ENCODE measurements at regions not wholly inside any gene's neighbourhood (a gene's known extent, or its start where the extent isn't known, plus 50 kb on each side); places are given as distances from the start of the nearest gene placed in this dataset.

DNA sequence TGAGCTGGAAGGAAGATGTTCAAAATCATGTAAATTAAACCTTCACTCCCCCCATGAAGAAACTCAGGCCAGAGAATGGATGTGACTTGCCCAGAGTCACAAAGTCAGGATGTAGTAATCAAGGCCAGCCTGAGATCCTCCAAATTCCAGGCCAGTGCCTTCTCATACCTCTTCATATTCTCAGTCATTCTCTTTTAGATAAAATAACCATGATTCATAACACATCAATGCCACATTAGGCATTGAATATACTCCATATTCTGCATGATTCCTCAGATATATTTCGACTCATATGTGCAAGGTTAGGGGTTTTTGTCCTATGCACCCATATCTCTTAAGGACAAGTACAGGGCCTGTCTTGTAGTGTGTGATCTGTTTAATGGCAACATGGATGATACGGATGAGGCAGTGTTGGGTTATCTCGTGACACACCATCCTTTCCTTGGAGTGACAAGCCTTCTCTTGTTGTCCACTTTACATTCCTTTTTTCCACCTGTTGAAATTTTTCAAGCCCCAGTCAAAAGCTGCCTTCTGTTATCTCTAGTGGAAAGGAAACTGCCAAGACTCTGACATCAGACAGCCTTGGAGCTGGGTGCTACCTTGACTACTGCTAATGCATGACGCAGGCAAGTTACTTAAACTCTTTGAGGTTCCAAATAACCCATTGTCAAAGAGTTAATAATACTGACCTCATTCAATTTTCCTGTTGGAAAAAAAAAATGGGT lies 227.5 kb upstream of the NR4A3 start:
- H3K36me3 ChIP-seq (ENCODE audit: insufficient read depth, low read length), result no peaks in the 10 kb centered on the region
- H3K4me3 ChIP-seq (ENCODE audit: low read depth, low read length, poor library complexity, severe bottlenecking), result no peak overlapping the region
- H3K27ac ChIP-seq (ENCODE audit: low read depth, low read length, poor library complexity, severe bottlenecking), result no peak overlapping the region
- H2AFZ ChIP-seq (ENCODE audit: low read length), result no peak overlapping the region
- no TSS peak for BruUV-seq (replicated peaks)
- no peaks in the 10 kb centered on the region for H3K79me2 ChIP-seq (ENCODE audit: insufficient read depth, low read depth, low read length)
- DNase-seq (ENCODE audit: low spot score), result no peak
- CTCF ChIA-PET (ENCODE audit: unreplicated experiment), result no interaction called here
- POLR2A ChIA-PET, result interaction anchor here (0.6 to 1.1 kb wide), 2 partner anchors 12 to 265 kb away, joined by 3 to 4 read pairs; no protein-coding TSS in a partner anchor
- no peaks in the 10 kb centered on the region for H3K9me2 ChIP-seq (ENCODE audit: insufficient read depth, low read length)
- intact Hi-C loops (cut with micrococcal nuclease; ENCODE audit: unreplicated experiment), result no loop called here
- H3K9me3 ChIP-seq (ENCODE audit: low read length), result peaks cover 5% of the 10 kb centered on the region; the same call in 1 of the 2 replicates
- peaks cover 9% of the 10 kb centered on the region for H3K4me1 ChIP-seq (ENCODE audit: insufficient read depth, low read length, poor library complexity, severe bottlenecking)
- H3K4me2 ChIP-seq (ENCODE audit: low read length), result no peak overlapping the region
- TF ChIP-seq EZH2phosphoT487 (IDR thresholded peaks at IDR 0.05; ENCODE audit: borderline replicate concordance, low read depth, low read length), result no peak
- TF ChIP-seq, protein P1, sequence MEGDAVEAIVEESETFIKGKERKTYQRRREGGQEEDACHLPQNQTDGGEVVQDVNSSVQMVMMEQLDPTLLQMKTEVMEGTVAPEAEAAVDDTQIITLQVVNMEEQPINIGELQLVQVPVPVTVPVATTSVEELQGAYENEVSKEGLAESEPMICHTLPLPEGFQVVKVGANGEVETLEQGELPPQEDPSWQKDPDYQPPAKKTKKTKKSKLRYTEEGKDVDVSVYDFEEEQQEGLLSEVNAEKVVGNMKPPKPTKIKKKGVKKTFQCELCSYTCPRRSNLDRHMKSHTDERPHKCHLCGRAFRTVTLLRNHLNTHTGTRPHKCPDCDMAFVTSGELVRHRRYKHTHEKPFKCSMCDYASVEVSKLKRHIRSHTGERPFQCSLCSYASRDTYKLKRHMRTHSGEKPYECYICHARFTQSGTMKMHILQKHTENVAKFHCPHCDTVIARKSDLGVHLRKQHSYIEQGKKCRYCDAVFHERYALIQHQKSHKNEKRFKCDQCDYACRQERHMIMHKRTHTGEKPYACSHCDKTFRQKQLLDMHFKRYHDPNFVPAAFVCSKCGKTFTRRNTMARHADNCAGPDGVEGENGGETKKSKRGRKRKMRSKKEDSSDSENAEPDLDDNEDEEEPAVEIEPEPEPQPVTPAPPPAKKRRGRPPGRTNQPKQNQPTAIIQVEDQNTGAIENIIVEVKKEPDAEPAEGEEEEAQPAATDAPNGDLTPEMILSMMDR (conservative IDR thresholded peaks at IDR 0.05; ENCODE audit: low read length), result no peak
- no peaks in the 10 kb centered on the region for H4K20me1 ChIP-seq (ENCODE audit: insufficient read depth, low read length)

DNA sequence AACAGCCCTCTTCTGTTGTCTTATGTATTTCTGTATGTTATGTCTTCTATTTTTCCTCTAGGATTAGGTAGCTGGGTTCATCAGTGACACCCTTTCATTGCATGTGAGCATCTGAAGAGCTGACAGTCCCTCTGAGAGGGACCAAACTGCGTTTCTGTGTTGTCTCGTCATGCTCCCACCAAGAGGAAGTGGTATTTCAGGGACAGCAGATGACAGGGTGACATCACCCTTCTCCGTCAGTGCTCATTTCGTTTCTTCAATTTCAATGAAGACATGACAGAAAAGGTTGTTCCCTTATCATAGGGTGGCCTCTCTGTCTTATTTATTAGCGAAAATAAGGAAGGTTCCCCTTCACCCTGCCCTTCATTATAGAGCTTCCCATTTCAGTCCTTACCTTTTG lies 225.9 kb upstream of the NR4A3 start:
- Histone ChIP-seq H3K9me3 (ENCODE audit: low read length) (no peaks in the 10 kb centered on the region), H3K36me3 (ENCODE audit: insufficient read depth, low read length) (no peaks in the 10 kb centered on the region), H4K20me1 (ENCODE audit: insufficient read depth, low read length) (no peaks in the 10 kb centered on the region), H3K9me2 (ENCODE audit: insufficient read depth, low read length) (no peaks in the 10 kb centered on the region), H3K4me1 (ENCODE audit: insufficient read depth, low read length, poor library complexity, severe bottlenecking) (peaks cover 5% of the 10 kb centered on the region), H2AFZ (ENCODE audit: low read length) (no peak overlapping the region), H3K79me2 (ENCODE audit: insufficient read depth, low read depth, low read length) (no peaks in the 10 kb centered on the region), H3K4me2 (ENCODE audit: low read length) (0 out of 2 replicates have a peak overlapping the region, but pooled peaks have one; percentile 26), H3K4me3 (ENCODE audit: low read depth, low read length, poor library complexity, severe bottlenecking) (no peak overlapping the region), H3K27ac (ENCODE audit: low read depth, low read length, poor library complexity, severe bottlenecking) (no peak overlapping the region)
- CTCF ChIA-PET (ENCODE audit: unreplicated experiment), result no interaction called here
- POLR2A ChIA-PET, result interaction anchor here (0.7 kb wide), 1 partner anchor 40 kb away, joined by 3 read pairs; no protein-coding TSS in a partner anchor
- BruUV-seq (replicated peaks), result no TSS peak
- peak; percentile 2 for DNase-seq (ENCODE audit: low spot score)
- TF ChIP-seq, protein P1 (conservative IDR thresholded peaks at IDR 0.05; ENCODE audit: low read length), result no peak
- no peak for TF ChIP-seq EZH2phosphoT487 (IDR thresholded peaks at IDR 0.05; ENCODE audit: borderline replicate concordance, low read depth, low read length)
- intact Hi-C loops (cut with micrococcal nuclease; ENCODE audit: unreplicated experiment), result no loop called here

DNA sequence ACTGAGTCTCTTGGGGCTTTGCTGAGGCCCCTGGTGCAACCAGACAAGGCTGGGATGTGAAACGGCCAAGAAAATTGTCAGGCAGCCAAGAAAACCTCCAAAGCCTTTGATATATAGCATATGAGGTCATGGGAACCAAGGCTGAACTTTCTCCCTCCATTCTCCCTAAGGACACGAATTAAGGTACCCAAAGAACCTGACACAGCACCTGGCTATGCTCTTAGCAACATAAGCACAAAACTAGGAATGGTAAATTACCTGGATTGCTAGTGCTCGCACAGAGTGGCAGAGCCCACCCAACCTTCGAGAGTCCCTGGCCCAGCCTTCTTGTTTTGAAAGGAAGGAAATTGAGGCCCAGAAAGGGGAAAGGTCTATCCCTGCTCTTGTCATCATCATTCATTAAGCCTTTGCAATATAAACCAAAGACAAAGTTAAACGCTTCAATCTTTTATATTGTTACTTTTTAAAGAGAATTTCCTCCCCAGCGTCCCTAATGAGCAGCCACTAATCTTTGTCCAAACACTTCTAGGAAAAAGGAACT lies 220.0 kb upstream of the NR4A3 start:
- Histone ChIP-seq H2AFZ (ENCODE audit: low read length) (no peak overlapping the region), H4K20me1 (ENCODE audit: insufficient read depth, low read length) (no peaks in the 10 kb centered on the region), H3K4me3 (ENCODE audit: low read depth, low read length, poor library complexity, severe bottlenecking) (no peak overlapping the region), H3K9me3 (ENCODE audit: low read length) (no peaks in the 10 kb centered on the region), H3K79me2 (ENCODE audit: insufficient read depth, low read depth, low read length) (no peaks in the 10 kb centered on the region), H3K9me2 (ENCODE audit: insufficient read depth, low read length) (no peaks in the 10 kb centered on the region), H3K4me2 (ENCODE audit: low read length) (no peak overlapping the region), H3K4me1 (ENCODE audit: insufficient read depth, low read length, poor library complexity, severe bottlenecking) (no peaks in the 10 kb centered on the region), H3K36me3 (ENCODE audit: insufficient read depth, low read length) (no peaks in the 10 kb centered on the region), H3K27ac (ENCODE audit: low read depth, low read length, poor library complexity, severe bottlenecking) (no peak overlapping the region)
- ChIA-PET POLR2A (no interaction called here), CTCF (ENCODE audit: unreplicated experiment) (no interaction called here)
- no peak for DNase-seq (ENCODE audit: low spot score)
- intact Hi-C loops (cut with micrococcal nuclease; ENCODE audit: unreplicated experiment), result no loop called here
- BruUV-seq (replicated peaks), result no TSS peak
- TF ChIP-seq EZH2phosphoT487 (IDR thresholded peaks at IDR 0.05; ENCODE audit: borderline replicate concordance, low read depth, low read length), result no peak
- TF ChIP-seq, protein P1 (conservative IDR thresholded peaks at IDR 0.05; ENCODE audit: low read length), result no peak
